ENCODE measurements at regions not wholly inside any gene's neighbourhood (a gene's known extent, or its start where the extent isn't known, plus 50 kb on each side); places are given as distances from the start of the nearest gene placed in this dataset.

- no peaks in the 10 kb centered on the region for H3K27me3 ChIP-seq (ENCODE audit: insufficient read depth, low read length, poor library complexity, severe bottlenecking)
- no peak for TF ChIP-seq EZH2phosphoT487 (IDR thresholded peaks at IDR 0.05; ENCODE audit: borderline replicate concordance)
- TF ChIP-seq, protein P1, sequence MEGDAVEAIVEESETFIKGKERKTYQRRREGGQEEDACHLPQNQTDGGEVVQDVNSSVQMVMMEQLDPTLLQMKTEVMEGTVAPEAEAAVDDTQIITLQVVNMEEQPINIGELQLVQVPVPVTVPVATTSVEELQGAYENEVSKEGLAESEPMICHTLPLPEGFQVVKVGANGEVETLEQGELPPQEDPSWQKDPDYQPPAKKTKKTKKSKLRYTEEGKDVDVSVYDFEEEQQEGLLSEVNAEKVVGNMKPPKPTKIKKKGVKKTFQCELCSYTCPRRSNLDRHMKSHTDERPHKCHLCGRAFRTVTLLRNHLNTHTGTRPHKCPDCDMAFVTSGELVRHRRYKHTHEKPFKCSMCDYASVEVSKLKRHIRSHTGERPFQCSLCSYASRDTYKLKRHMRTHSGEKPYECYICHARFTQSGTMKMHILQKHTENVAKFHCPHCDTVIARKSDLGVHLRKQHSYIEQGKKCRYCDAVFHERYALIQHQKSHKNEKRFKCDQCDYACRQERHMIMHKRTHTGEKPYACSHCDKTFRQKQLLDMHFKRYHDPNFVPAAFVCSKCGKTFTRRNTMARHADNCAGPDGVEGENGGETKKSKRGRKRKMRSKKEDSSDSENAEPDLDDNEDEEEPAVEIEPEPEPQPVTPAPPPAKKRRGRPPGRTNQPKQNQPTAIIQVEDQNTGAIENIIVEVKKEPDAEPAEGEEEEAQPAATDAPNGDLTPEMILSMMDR (conservative IDR thresholded peaks at IDR 0.05; ENCODE audit: low read length), result peak; percentile 40; the same call in 1 of the 2 replicates
These were observed 220.9 kb downstream of the ATG4C start for GRCh38 chr1:63004868-63005267.

GRCh38 chr1:63005812-63006211 is 221.9 kb downstream of the ATG4C start:
- TF ChIP-seq EZH2phosphoT487 (IDR thresholded peaks at IDR 0.05; ENCODE audit: borderline replicate concordance), result no peak
- TF ChIP-seq, protein P1 (conservative IDR thresholded peaks at IDR 0.05; ENCODE audit: low read length), result no peak
- Histone ChIP-seq H3K9ac (ENCODE audit: low read depth, low read length, poor library complexity, severe bottlenecking) (no peak overlapping the region), H3K9me3 (ENCODE audit: insufficient read depth, low read depth, low read length) (no peaks in the 10 kb centered on the region), H3F3A (ENCODE audit: low read depth) (no peaks in the 10 kb centered on the region), H3K4me1 (ENCODE audit: insufficient read depth, low read length, poor library complexity, severe bottlenecking) (no peaks in the 10 kb centered on the region), H3K4me2 (ENCODE audit: low read depth, low read length, poor library complexity, severe bottlenecking) (no peak overlapping the region), H3K36me3 (ENCODE audit: insufficient read depth, low read length) (no peaks in the 10 kb centered on the region), H3K27me3 (ENCODE audit: insufficient read depth, low read length, poor library complexity, severe bottlenecking) (no peaks in the 10 kb centered on the region), H3K4me3 (ENCODE audit: low read length, poor library complexity, severe bottlenecking) (no peak overlapping the region), H3K9me2 (replicated peaks; ENCODE audit: low read depth, low read length) (no peaks in the 10 kb centered on the region), H2AFZ (ENCODE audit: low read length) (no peak overlapping the region), H4K20me1 (ENCODE audit: insufficient read depth, low read length, poor library complexity, severe bottlenecking) (no peaks in the 10 kb centered on the region), H3K79me2 (ENCODE audit: insufficient read depth, low read length) (no peaks in the 10 kb centered on the region)

More at GRCh38 chr1:63004868-63005267, 220.9 kb downstream of the ATG4C start:
- Histone ChIP-seq H4K20me1 (ENCODE audit: insufficient read depth, low read length, poor library complexity, severe bottlenecking) (no peaks in the 10 kb centered on the region), H3K9me3 (ENCODE audit: insufficient read depth, low read depth, low read length) (no peaks in the 10 kb centered on the region), H3K9ac (ENCODE audit: low read depth, low read length, poor library complexity, severe bottlenecking) (no peak overlapping the region), H3K36me3 (ENCODE audit: insufficient read depth, low read length) (no peaks in the 10 kb centered on the region), H3K4me3 (ENCODE audit: low read length, poor library complexity, severe bottlenecking) (no peak overlapping the region), H3K4me1 (ENCODE audit: insufficient read depth, low read length, poor library complexity, severe bottlenecking) (no peaks in the 10 kb centered on the region), H2AFZ (ENCODE audit: low read length) (no peak overlapping the region), H3K9me2 (replicated peaks; ENCODE audit: low read depth, low read length) (no peaks in the 10 kb centered on the region), H3K4me2 (ENCODE audit: low read depth, low read length, poor library complexity, severe bottlenecking) (no peak overlapping the region), H3F3A (ENCODE audit: low read depth) (no peaks in the 10 kb centered on the region), H3K79me2 (ENCODE audit: insufficient read depth, low read length) (no peaks in the 10 kb centered on the region)

- Histone ChIP-seq H3K27me3 (ENCODE audit: insufficient read depth, low read length, poor library complexity, severe bottlenecking) (no peaks in the 10 kb centered on the region), H3K36me3 (ENCODE audit: insufficient read depth, low read length) (no peaks in the 10 kb centered on the region), H3K4me3 (ENCODE audit: low read length, poor library complexity, severe bottlenecking) (no peak overlapping the region), H3K4me2 (ENCODE audit: low read depth, low read length, poor library complexity, severe bottlenecking) (no peak overlapping the region), H3K9me2 (replicated peaks; ENCODE audit: low read depth, low read length) (no peaks in the 10 kb centered on the region), H3K79me2 (ENCODE audit: insufficient read depth, low read length) (no peaks in the 10 kb centered on the region), H3K4me1 (ENCODE audit: insufficient read depth, low read length, poor library complexity, severe bottlenecking) (no peaks in the 10 kb centered on the region), H2AFZ (ENCODE audit: low read length) (no peak overlapping the region), H3F3A (ENCODE audit: low read depth) (no peaks in the 10 kb centered on the region), H3K9ac (ENCODE audit: low read depth, low read length, poor library complexity, severe bottlenecking) (no peak overlapping the region), H4K20me1 (ENCODE audit: insufficient read depth, low read length, poor library complexity, severe bottlenecking) (no peaks in the 10 kb centered on the region), H3K9me3 (ENCODE audit: insufficient read depth, low read depth, low read length) (no peaks in the 10 kb centered on the region)
- no peak for TF ChIP-seq EZH2phosphoT487 (IDR thresholded peaks at IDR 0.05; ENCODE audit: borderline replicate concordance)
- TF ChIP-seq, protein P1 (conservative IDR thresholded peaks at IDR 0.05; ENCODE audit: low read length), result no peak
These were observed 225.5 kb downstream of the ATG4C start for GRCh38 chr1:63009421-63009820.
